HG03378 (cell line): ENCODE measurements at regions not wholly inside any gene's neighbourhood (a gene's known extent, or its start where the extent isn't known, plus 50 kb on each side); places are given as distances from the start of the nearest gene placed in this dataset.
"Not testable (repeated sequence)": the region's sequence is repeated elsewhere in the genome, so short reads cannot be mapped to it uniquely, and the experiment has no call there.

Source experiments
- ATAC-seq: cut with Tn5 transposase; IDR thresholded peaks from one replicate; pipeline ENCODE4 v1.9.1; 2021; ENCODE audit warnings: mild to moderate bottlenecking, moderate library complexity; ENCODE audit not compliant: unreplicated experiment

GRCh38 chr15:98315971-98316370 is 332.4 kb upstream of the IGF1R start:
- ATAC-seq = no peak

DNA sequence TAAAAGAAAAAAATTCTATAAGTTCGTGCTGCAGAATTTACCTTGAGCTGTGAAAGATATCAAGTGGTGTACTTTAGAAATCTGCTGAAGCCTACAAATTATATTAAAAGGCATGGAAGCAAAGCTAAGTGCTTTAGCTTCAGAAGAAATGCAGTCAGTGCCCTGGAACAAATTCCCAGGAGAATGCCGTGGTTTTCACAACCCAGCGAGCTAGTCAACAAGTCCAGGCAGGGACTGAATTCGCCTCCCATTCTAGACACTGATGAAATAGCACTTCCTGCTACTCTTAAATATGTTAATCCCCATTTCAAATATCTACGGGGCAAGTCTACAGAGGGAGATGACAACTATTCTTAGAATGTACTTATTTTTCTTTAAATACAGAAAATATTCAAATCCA is 326.4 kb upstream of the IGF1R start:
- no peak for ATAC-seq

DNA sequence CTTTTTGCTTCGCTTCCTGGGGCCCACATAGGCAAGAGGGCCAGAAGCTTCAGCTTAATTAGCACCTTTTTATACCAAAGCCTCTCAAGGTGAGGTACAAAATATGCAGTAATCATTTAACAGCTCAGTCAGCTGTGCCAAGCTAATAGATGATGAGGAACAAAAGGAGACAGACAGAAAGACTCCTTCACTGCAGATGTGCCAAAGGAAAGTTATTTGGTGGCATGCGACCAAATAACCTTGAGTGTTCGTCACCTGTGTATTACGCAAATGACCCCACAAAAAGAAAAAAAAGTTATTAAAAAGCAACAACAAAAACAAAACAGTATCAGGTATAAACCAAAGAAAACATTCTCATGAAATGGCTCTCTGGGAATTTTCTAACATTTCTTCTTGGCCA is 325.8 kb upstream of the IGF1R start:
- ATAC-seq = no peak

- ATAC-seq = no peak
Observed at GRCh38 chr15:98324341-98324970, 323.9 kb upstream of the IGF1R start.

DNA sequence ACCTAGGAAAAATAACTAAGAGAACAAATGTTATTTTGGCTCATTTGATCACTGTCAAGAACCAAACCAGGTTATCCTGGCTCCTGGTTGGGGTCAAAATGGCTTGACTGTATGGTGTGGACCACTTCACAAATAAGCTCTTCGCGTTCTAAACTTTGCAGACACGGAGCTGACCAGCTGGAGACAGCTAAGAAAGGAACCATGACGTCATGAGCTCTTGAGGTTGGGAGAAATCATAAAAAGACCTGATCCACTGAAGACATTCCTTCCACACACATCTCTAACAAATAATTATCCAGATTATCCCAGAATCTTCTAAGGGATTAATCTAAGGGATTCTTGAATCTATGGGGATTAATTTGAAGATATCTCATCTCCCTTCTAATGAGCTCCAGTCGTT is 321.5 kb upstream of the IGF1R start:
- ATAC-seq = no peak

- ATAC-seq = no peak
Observed at GRCh38 chr15:98330258-98330657, 318.1 kb upstream of the IGF1R start.

GRCh38 chr15:98330692-98331435 is 317.5 kb upstream of the IGF1R start:
- ATAC-seq = no peak

DNA sequence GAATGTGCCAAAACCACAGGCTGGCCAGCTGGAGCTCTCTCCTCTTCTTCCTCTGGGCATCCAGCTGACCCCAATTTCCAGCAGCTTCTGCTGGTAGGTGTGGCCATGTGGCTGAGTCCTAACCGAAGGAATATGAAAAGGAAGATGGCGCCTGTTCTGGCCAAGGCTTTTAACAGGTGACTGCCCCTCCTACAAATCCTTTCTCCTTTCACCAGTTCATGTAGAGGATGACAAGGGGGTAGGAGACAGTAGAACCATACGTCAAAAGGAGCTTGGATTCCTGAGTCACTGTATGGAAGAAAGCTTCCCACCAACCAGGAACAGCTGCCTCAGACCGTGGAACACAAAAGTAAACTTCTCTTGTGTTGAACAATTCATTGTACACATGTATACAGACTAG is 316.7 kb upstream of the IGF1R start:
- ATAC-seq = no peak

GRCh38 chr15:98333251-98333650 is 315.1 kb upstream of the IGF1R start:
- no peak for ATAC-seq

GRCh38 chr15:98342911-98343310 is 305.4 kb upstream of the IGF1R start:
- ATAC-seq = no peak

- ATAC-seq = no peak
Observed at GRCh38 chr15:98344591-98344990, 303.7 kb upstream of the IGF1R start.

- ATAC-seq = no peak
Observed at GRCh38 chr15:98347001-98347400, 301.3 kb upstream of the IGF1R start.

GRCh38 chr15:98347866-98348265 is 300.5 kb upstream of the IGF1R start:
- ATAC-seq = no peak

GRCh38 chr15:98350276-98350675 is 298.1 kb upstream of the IGF1R start:
- ATAC-seq = no peak

DNA sequence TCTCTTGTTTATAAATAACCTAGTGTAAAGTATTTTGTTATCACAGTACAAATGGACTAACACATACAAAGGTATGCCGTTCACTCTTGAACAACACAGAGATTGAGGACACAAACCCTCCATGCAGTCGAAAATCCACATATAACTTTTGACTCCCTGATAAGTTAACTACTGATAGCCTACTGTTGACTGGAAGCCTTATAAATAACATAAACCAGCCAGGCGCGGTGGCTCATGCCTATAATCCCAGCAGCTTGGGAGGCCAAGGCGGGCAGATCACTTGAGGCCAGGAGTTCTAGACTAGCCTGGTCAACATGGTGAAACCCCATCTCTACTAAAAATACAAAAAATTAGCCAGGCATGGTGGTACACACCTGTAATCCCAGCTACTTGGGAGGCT is 290.1 kb upstream of the IGF1R start:
- ATAC-seq = not testable (repeated sequence)

DNA sequence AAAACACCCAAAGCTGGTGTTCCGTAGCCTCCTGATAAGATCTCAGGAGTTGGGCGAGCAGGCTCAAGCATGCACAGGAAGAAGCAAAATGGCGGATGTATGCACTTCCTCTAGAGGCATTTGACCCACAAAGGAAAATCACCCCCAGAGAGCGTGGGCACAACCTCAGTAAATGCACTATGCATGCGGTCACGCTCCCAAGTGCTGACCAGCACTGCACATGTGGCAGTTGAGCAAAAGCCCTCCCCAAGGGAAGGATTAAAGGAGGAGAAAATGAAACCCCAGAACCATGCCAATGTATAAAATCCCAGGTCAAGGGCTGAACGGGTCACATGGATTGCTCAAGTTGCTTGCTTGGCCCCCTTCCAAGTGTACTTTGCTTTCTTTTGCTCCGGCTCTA is 289.4 kb upstream of the IGF1R start:
- ATAC-seq = no peak

- ATAC-seq = no peak
Observed at GRCh38 chr15:98363416-98363815, 284.9 kb upstream of the IGF1R start.

- no peak for ATAC-seq
Observed at GRCh38 chr15:98363955-98364354, 284.4 kb upstream of the IGF1R start.

- no peak for ATAC-seq
Observed at GRCh38 chr15:98369081-98369716, 279.1 kb upstream of the IGF1R start.

DNA sequence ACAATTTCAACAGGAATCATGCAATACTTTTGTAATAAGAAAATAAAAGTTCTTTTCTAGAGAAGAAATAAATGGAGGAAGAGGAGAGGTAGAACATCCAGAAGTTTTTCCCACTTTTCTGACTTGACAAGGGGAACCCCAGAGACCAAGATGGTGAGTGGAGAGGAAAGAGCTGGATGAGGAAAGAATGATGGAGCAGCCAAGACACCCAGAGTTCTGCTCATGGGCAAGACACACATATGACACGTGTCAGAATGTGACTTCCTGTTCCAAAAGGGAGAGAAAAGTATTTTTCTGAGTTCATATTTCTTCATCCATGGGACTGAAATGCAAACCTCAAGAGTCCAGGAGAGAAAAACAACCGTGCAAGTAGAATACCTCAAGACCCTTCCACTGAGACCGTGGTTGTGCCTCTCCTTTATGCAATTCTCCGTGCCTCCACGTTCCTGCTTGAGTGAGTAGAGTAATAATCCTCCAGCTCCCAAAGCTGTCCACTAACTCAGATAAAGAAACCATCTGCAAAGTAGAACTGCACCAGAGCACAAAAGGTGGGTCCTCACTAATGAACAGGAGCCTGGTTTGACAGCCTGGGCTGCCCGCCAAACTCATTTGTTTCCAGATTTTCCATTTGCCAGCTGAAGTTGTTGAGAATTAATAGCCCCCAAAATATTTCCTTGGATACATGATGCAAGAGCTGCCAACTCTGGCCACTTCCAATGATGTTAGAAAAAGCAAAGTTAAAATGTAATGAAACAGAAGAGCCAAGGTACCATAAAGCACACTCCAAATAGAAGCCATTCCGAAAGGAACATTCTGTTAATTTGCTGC is 272.6 kb upstream of the IGF1R start:
- no peak for ATAC-seq

GRCh38 chr15:98380721-98381120 is 267.6 kb upstream of the IGF1R start:
- no peak for ATAC-seq
